HEK293T (cell line): ENCODE measurements at regions not wholly inside any gene's neighbourhood (a gene's known extent, or its start where the extent isn't known, plus 50 kb on each side); places are given as distances from the start of the nearest gene placed in this dataset.

Source experiments
- CTCF ChIA-PET: fragments of 350-600 bp; formaldehyde crosslinking; extraction: SDS; loops from one replicate; lab custom pipeline; 2021; ENCODE audit warnings: antibody characterized with exemption, inconsistent platforms; lab: Yijun Ruan, JAX
- POLR2A ChIA-PET: fragments of 350-600 bp; formaldehyde crosslinking; extraction: SDS; loops from one replicate; lab custom pipeline; 2020; ENCODE audit warnings: antibody characterized with exemption, inconsistent platforms; lab: Yijun Ruan, JAX
- DNase-seq: peaks from one replicate; pipeline ENCODE4 v3.0.0; 2012; ENCODE audit warnings: mixed read lengths; ENCODE audit errors: extremely low spot score
- ARNT ChIP-seq: fragments of 450-650 bp; IDR thresholded peaks from 2 replicates; pipeline ENCODE4 v1.6.1; 2017; ENCODE audit warnings: mild to moderate bottlenecking
- BHLHE40 ChIP-seq: fragments of 450-650 bp; IDR thresholded peaks from 2 replicates; pipeline ENCODE4 v1.6.1; 2016; ENCODE audit warnings: mild to moderate bottlenecking, moderate library complexity, borderline replicate concordance
- CTBP1 ChIP-seq: fragments of 450-650 bp; IDR thresholded peaks from 2 replicates; pipeline ENCODE4 v1.6.1; 2016; ENCODE audit warnings: borderline replicate concordance
- ELF4 ChIP-seq: fragments of 450-650 bp; IDR thresholded peaks from 2 replicates; pipeline ENCODE4 v1.6.1; 2017; ENCODE audit warnings: antibody characterized with exemption
- FOXA1 ChIP-seq: fragments of 450-650 bp; IDR thresholded peaks from 2 replicates; pipeline ENCODE4 v1.6.1; 2016; ENCODE audit warnings: mild to moderate bottlenecking
- FOXK2 ChIP-seq: fragments of 450-650 bp; IDR thresholded peaks from 2 replicates; pipeline ENCODE4 v1.6.1; 2016; ENCODE audit warnings: mild to moderate bottlenecking
- FOXM1 ChIP-seq: fragments of 450-650 bp; IDR thresholded peaks from 2 replicates; pipeline ENCODE4 v1.6.1; 2017; ENCODE audit warnings: mild to moderate bottlenecking, borderline replicate concordance
- HDGF ChIP-seq: fragments of 450-650 bp; IDR thresholded peaks from 2 replicates; pipeline ENCODE4 v1.6.1; 2017; ENCODE audit warnings: antibody characterized with exemption, borderline replicate concordance
- L3MBTL2 ChIP-seq: fragments of 450-650 bp; conservative IDR thresholded peaks from 2 replicates; pipeline ENCODE4 v1.6.1; 2016; ENCODE audit warnings: mild to moderate bottlenecking
- LEF1 ChIP-seq: fragments of 450-650 bp; IDR thresholded peaks from 2 replicates; pipeline ENCODE4 v1.6.1; 2017; ENCODE audit warnings: mild to moderate bottlenecking, borderline replicate concordance
- NFRKB ChIP-seq: fragments of 450-650 bp; IDR thresholded peaks from 2 replicates; pipeline ENCODE4 v1.6.1; 2016; ENCODE audit warnings: mild to moderate bottlenecking, moderate library complexity
- SP1 ChIP-seq: fragments of 450-650 bp; IDR thresholded peaks from 2 replicates; pipeline ENCODE4 v1.6.1; 2017
- SUZ12 ChIP-seq: fragments of 450-650 bp; IDR thresholded peaks from 2 replicates; pipeline ENCODE4 v1.6.1; 2016; ENCODE audit warnings: mild to moderate bottlenecking
- TARDBP ChIP-seq: fragments of 450-650 bp; IDR thresholded peaks from 2 replicates; pipeline ENCODE4 v1.6.1; 2016
- ZNF384 ChIP-seq: fragments of 450-650 bp; IDR thresholded peaks from 2 replicates; pipeline ENCODE4 v1.6.1; 2016
- TF ChIP-seq, protein P1 (sequence below): fragments of 450-650 bp; IDR thresholded peaks from 2 replicates; pipeline ENCODE4 v1.6.1; 2016

GRCh38 chr15:100707229-100707628, 104.8 kb downstream of the ASB7 start:
- POLR2A ChIA-PET, result no interaction called here
- no peak for TF ChIP-seq TARDBP
- TF ChIP-seq CTBP1, result no peak
- no peak for TF ChIP-seq HDGF
- CTCF ChIA-PET, result no interaction called here
- no peak for DNase-seq

DNA sequence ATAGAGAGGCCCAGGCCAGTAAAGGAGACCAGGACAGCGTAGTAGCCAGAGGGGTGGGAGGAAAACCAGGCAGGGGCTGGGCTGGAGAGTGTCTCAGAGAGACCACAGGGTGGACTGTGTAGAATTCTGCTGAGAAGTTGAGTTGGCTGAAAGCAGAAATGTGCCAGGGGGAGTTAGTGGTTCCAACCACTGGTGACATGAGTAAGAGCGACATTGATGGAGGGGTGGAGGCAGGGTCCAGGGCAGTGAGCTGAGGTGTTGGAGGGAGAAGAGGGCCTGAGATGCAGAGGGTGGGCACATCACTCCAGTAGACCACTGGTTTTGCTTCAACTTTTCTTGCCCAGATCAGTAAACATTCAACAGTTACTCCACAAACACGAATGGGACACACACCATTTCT, 106.5 kb downstream of the ASB7 start:
- CTCF ChIA-PET, result no interaction called here
- TF ChIP-seq ELF4, result no peak
- TF ChIP-seq CTBP1, result no peak
- TF ChIP-seq L3MBTL2, result no peak
- no peak for TF ChIP-seq FOXK2
- no peak for TF ChIP-seq ARNT
- no peak for TF ChIP-seq ZNF384
- no peak for TF ChIP-seq NFRKB
- no peak for TF ChIP-seq SUZ12
- no peak for TF ChIP-seq FOXM1
- no peak for TF ChIP-seq TARDBP
- no peak for TF ChIP-seq BHLHE40
- TF ChIP-seq, protein P1, sequence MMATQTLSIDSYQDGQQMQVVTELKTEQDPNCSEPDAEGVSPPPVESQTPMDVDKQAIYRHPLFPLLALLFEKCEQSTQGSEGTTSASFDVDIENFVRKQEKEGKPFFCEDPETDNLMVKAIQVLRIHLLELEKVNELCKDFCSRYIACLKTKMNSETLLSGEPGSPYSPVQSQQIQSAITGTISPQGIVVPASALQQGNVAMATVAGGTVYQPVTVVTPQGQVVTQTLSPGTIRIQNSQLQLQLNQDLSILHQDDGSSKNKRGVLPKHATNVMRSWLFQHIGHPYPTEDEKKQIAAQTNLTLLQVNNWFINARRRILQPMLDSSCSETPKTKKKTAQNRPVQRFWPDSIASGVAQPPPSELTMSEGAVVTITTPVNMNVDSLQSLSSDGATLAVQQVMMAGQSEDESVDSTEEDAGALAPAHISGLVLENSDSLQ, result no peak
- no peak for TF ChIP-seq HDGF
- TF ChIP-seq LEF1, result no peak
- no peak for DNase-seq
- POLR2A ChIA-PET, result no interaction called here

- no peak for DNase-seq
- no peak for TF ChIP-seq FOXK2
- TF ChIP-seq SUZ12, result no peak
- no peak for TF ChIP-seq TARDBP
- TF ChIP-seq ELF4, result no peak
- TF ChIP-seq, protein P1, result no peak
- TF ChIP-seq FOXA1, result no peak
- no peak for TF ChIP-seq BHLHE40
- TF ChIP-seq SP1, result no peak
- TF ChIP-seq ARNT, result no peak
- TF ChIP-seq L3MBTL2, result no peak
- TF ChIP-seq CTBP1, result no peak
- TF ChIP-seq HDGF, result no peak
- no peak for TF ChIP-seq ZNF384
- no peak for TF ChIP-seq NFRKB
- no peak for TF ChIP-seq FOXM1
- TF ChIP-seq LEF1, result no peak
- POLR2A ChIA-PET, result no interaction called here
- CTCF ChIA-PET, result no interaction called here
These were observed 107.8 kb downstream of the ASB7 start for GRCh38 chr15:100710222-100710621.

GRCh38 chr15:100710744-100711515, 108.5 kb downstream of the ASB7 start:
- DNase-seq, result no peak
- ChIA-PET POLR2A (no interaction called here), CTCF (interaction anchor here (0.8 kb wide), 1 partner anchor 31 kb away, joined by 4 read pairs; no protein-coding TSS in a partner anchor)
- TF ChIP-seq SUZ12 (no peak), FOXA1 (no peak), HDGF (no peak), LEF1 (no peak), ARNT (no peak)
- TF ChIP-seq, protein P1, result no peak

DNA sequence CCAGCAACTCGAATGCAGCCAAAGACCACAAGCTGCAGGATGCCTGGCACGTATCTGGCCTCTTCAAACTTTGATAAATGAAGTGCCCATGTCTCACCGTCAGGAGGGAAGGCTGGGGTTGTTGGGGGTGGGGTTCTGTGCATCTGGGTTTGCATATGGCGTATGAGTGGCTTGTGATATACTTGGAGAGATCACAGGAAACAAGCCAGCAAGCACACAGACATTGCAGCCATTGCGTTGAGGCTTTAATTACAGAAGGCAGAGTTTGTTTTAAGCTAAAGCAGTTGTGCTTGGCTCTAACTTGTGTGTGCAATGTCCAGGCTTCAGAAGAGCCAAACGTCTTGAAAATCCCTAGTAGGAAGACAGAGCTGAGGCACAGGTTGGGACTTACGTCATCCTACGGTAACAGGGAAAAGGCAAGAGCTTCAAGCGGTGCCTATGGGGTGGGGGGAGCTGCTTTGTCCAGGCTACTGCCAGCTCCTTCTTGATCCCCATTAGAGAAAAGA, 109.2 kb downstream of the ASB7 start:
- no peak for TF ChIP-seq ZNF384
- no peak for TF ChIP-seq FOXK2
- TF ChIP-seq L3MBTL2, result no peak
- TF ChIP-seq ELF4, result no peak
- no peak for TF ChIP-seq CTBP1
- no peak for TF ChIP-seq ARNT
- no peak for TF ChIP-seq LEF1
- TF ChIP-seq FOXA1, result no peak
- TF ChIP-seq, protein P1, result no peak
- TF ChIP-seq FOXM1, result no peak
- TF ChIP-seq TARDBP, result no peak
- TF ChIP-seq NFRKB, result no peak
- TF ChIP-seq SUZ12, result no peak
- TF ChIP-seq HDGF, result no peak
- TF ChIP-seq BHLHE40, result no peak
- no peak for TF ChIP-seq SP1
- ChIA-PET POLR2A (no interaction called here), CTCF (interaction anchor here (0.8 kb wide), 1 partner anchor 32 kb away, joined by 4 read pairs; no protein-coding TSS in a partner anchor)
- no peak for DNase-seq
